Activated naive CD4-positive, alpha-beta T cell treated with anti-CD3 and anti-CD28 coated beads, Interleukin-2, amount 50 U/mL, for 72 hours (primary cell): ENCODE measurements at regions not wholly inside any gene's neighbourhood (a gene's known extent, or its start where the extent isn't known, plus 50 kb on each side); places are given as distances from the start of the nearest gene placed in this dataset.

ENCODE experiments used
- ATAC-seq, 2 donors: fragments of 150-1000 bp; cut with Tn5 transposase; 2 replicates each; pipeline ENCODE4 v1.10.0; 2021; ENCODE audit warnings: mild to moderate bottlenecking in 2 of 2, moderate library complexity in 2 of 2
- DNase-seq, 2 donors: peaks; one replicate each; pipeline ENCODE4 v3.0.0; 2021 to 2022; ENCODE audit warnings: low spot score in 2 of 2
- H3K27ac Mint-ChIP-seq, 2 donors: one replicate each; pipeline ENCODE4 v1.8.0; 2022; ENCODE audit warnings: mild to moderate bottlenecking in 2 of 2, mixed read lengths in 2 of 2
- H3K36me3 Mint-ChIP-seq, 2 donors: one replicate each; pipeline ENCODE4 v1.8.0; 2022; ENCODE audit warnings: mixed read lengths in 2 of 2
- H3K9me3 Mint-ChIP-seq, 2 donors: one replicate each; pipeline ENCODE4 v1.8.0; 2022; ENCODE audit warnings: mixed read lengths in 2 of 2

DNA sequence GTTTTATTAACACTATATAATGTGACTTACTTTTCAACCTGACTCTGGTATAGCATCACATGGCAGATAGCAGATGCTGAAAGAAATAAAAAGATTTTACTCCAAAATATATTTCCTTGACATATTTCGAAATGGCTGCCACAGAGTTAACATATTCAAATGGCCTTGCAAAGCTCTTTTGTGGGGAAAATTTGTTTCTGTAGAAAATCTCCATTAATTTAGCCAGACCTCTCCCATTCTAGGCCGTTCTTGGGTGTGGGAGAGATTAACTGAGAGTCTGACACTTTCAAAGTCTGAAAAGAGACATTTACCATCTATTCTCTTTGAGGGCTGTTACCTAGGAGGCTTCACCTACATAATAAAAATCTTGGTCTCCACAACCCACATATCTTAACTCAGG, 217.2 kb downstream of the OTOR start:
- Mint-ChIP-seq H3K27ac (no peak overlapping the region), H3K36me3 (peaks cover 0 to 4% of the 10 kb centered on the region in 2 donors), H3K9me3 (peaks cover 5 to 16% of the 10 kb centered on the region in 2 donors)
- DNase-seq: no peak
- ATAC-seq: no peak

- ATAC-seq (no peak), DNase-seq (no peak)
- H3K36me3 Mint-ChIP-seq: peaks cover 0 to 4% of the 10 kb centered on the region in 2 donors
- peaks cover 5 to 16% of the 10 kb centered on the region in 2 donors for H3K9me3 Mint-ChIP-seq
- H3K27ac Mint-ChIP-seq: no peak overlapping the region
Observed at GRCh38 chr20:16966276-16966880, 218.2 kb downstream of the OTOR start.

GRCh38 chr20:16968099-16968498, 219.9 kb downstream of the OTOR start:
- Mint-ChIP-seq H3K9me3 (peaks cover 0 to 3% of the 10 kb centered on the region in 2 donors), H3K36me3 (no peaks in the 10 kb centered on the region), H3K27ac (no peak overlapping the region)
- ATAC-seq (no peak), DNase-seq (no peak)

- H3K36me3 Mint-ChIP-seq: no peaks in the 10 kb centered on the region
- no peak for DNase-seq
- peaks cover 0 to 3% of the 10 kb centered on the region in 2 donors for H3K9me3 Mint-ChIP-seq
- no peak overlapping the region for H3K27ac Mint-ChIP-seq
- no peak for ATAC-seq
Observed at GRCh38 chr20:16970776-16971175, 222.6 kb downstream of the OTOR start.

- H3K27ac Mint-ChIP-seq: no peak overlapping the region
- DNase-seq (no peak), ATAC-seq (no peak)
- no peaks in the 10 kb centered on the region for H3K36me3 Mint-ChIP-seq
- H3K9me3 Mint-ChIP-seq: peaks cover 6 to 7% of the 10 kb centered on the region in 2 donors
Observed at GRCh38 chr20:16974080-16974854, 226.1 kb downstream of the OTOR start.

GRCh38 chr20:16974855-16975162, 226.7 kb downstream of the OTOR start:
- ATAC-seq: no peak
- no peaks in the 10 kb centered on the region for H3K36me3 Mint-ChIP-seq
- no peak for DNase-seq
- H3K9me3 Mint-ChIP-seq: peaks cover 6 to 7% of the 10 kb centered on the region in 2 donors
- no peak overlapping the region for H3K27ac Mint-ChIP-seq

DNA sequence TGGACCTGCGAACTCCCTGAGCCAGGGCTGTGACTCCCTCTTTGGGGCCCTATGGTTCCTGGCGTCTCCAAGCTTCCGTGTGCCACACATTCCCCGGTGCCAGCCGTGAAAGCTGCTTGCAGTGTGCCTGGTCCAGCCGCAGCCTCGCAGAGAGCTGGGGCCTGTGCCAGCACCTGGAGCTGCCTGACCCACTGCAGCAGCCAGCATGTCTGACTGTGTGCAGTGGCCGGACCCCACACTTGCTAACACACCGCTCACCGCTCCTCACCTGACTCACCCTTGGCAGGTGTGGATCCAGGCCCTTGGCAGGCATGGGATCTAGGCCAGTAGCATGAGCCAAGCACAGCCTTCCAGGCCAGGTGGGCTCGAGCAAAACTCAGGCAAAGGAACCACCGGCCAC, 227.5 kb downstream of the OTOR start:
- DNase-seq: no peak
- Mint-ChIP-seq H3K36me3 (no peaks in the 10 kb centered on the region), H3K27ac (no peak overlapping the region), H3K9me3 (peaks cover 6 to 7% of the 10 kb centered on the region in 2 donors)
- ATAC-seq: no peak

GRCh38 chr20:16978497-16978896, 230.3 kb downstream of the OTOR start:
- DNase-seq (no peak), ATAC-seq (no peak)
- Mint-ChIP-seq H3K36me3 (no peaks in the 10 kb centered on the region), H3K9me3 (peaks cover 7 to 13% of the 10 kb centered on the region in 2 donors), H3K27ac (no peak overlapping the region)

DNA sequence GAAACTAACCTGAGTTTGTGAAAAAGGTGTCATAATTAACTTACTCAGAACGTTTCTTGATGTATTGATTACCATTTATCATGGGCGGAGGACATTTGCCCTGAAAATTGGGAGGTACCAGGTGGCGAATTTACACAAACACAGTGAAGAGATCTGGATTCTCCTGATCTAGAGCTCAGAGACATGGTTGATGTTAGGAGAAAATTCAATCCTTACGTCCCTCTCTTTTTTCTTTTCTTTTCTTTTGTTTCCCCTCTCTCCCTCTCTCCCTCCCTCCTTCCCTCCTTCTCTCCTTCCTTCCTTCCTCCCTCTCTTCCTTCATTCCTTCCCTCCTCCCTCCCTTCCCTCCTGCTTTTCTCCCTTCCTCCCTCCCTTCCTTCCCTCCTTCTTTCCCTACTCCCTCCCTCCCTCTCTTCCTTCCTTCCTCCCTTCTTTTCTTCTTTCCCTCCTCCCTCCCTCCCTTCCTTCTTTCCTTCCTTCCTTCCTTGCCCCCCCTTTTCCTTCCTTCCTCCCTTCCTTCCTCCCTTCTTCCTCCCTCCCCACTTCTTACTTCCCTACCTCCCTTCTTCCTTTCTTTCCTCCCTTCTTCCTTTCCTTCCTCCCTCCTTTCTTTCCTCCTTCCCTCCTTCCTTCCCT, 234.1 kb downstream of the OTOR start:
- Mint-ChIP-seq H3K36me3 (no peaks in the 10 kb centered on the region), H3K27ac (no peak overlapping the region), H3K9me3 (peaks cover 10 to 17% of the 10 kb centered on the region in 2 donors)
- ATAC-seq: no peak
- DNase-seq: no peak

GRCh38 chr20:16984481-16984880, 236.3 kb downstream of the OTOR start:
- Mint-ChIP-seq H3K9me3 (peaks cover 3 to 14% of the 10 kb centered on the region in 2 donors), H3K36me3 (no peaks in the 10 kb centered on the region), H3K27ac (no peak overlapping the region)
- ATAC-seq (no peak), DNase-seq (no peak)

- no peak overlapping the region for H3K27ac Mint-ChIP-seq
- DNase-seq: no peak
- H3K9me3 Mint-ChIP-seq: peaks cover 0 to 3% of the 10 kb centered on the region in 2 donors
- no peak for ATAC-seq
- H3K36me3 Mint-ChIP-seq: no peaks in the 10 kb centered on the region
Observed at GRCh38 chr20:17003170-17003870, 223.5 kb upstream of the PCSK2 start.

- no peak overlapping the region for H3K27ac Mint-ChIP-seq
- ATAC-seq (no peak), DNase-seq (no peak)
- no peaks in the 10 kb centered on the region for H3K9me3 Mint-ChIP-seq
- H3K36me3 Mint-ChIP-seq: no peaks in the 10 kb centered on the region
Observed at GRCh38 chr20:17010181-17010580, 216.7 kb upstream of the PCSK2 start.

GRCh38 chr20:17012546-17013226, 214.2 kb upstream of the PCSK2 start:
- DNase-seq: no peak
- no peak for ATAC-seq
- H3K9me3 Mint-ChIP-seq: no peaks in the 10 kb centered on the region
- no peak overlapping the region for H3K27ac Mint-ChIP-seq
- H3K36me3 Mint-ChIP-seq: no peaks in the 10 kb centered on the region

- H3K9me3 Mint-ChIP-seq: no peaks in the 10 kb centered on the region
- H3K27ac Mint-ChIP-seq: no peak overlapping the region
- no peaks in the 10 kb centered on the region for H3K36me3 Mint-ChIP-seq
- DNase-seq (no peak), ATAC-seq (no peak)
Observed at GRCh38 chr20:17014217-17014616, 212.6 kb upstream of the PCSK2 start.

- Mint-ChIP-seq H3K9me3 (no peaks in the 10 kb centered on the region), H3K36me3 (no peaks in the 10 kb centered on the region), H3K27ac (no peak overlapping the region)
- DNase-seq (no peak), ATAC-seq (no peak)
Observed at GRCh38 chr20:17014756-17015366, 212.0 kb upstream of the PCSK2 start.

DNA sequence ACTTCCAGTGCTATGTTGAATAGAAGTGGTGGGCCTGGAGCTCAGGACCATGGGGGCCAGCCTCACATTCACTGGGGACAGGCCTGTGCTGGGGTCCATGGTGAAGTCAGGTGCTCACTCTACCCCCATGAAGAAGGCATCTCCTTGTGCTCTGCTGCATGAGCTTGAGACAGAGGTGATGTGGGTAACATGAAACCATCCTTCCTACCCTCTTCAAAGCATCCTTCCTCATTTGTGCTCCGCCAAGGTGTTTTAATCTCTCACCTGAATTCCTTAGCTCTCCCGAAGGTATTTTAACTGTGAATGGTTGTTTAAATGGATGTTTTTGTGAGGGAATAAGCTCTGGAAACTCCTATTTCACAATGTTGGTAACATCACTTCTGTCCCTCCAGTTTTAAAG, 209.6 kb upstream of the PCSK2 start:
- Mint-ChIP-seq H3K36me3 (no peaks in the 10 kb centered on the region), H3K9me3 (peaks cover 4 to 6% of the 10 kb centered on the region in 2 donors), H3K27ac (no peak overlapping the region)
- ATAC-seq (no peak), DNase-seq (no peak)
